NCI-H345 treated with DMSO at 0.1 percent for 48 hours (cell line): ENCODE measurements at regions not wholly inside any gene's neighbourhood (a gene's known extent, or its start where the extent isn't known, plus 50 kb on each side); places are given as distances from the start of the nearest gene placed in this dataset.
"Not testable (repeated sequence)": the region's sequence is repeated elsewhere in the genome, so short reads cannot be mapped to it uniquely, and the experiment has no call there.

Experiments
- DNase-seq: peaks from one replicate; lab custom pipeline; 2025; ENCODE audit not compliant: unreplicated experiment; lab: John Stamatoyannopoulos, UW

- no peak for DNase-seq
Measured at GRCh38 chr3:64393193-64393592, 167.9 kb upstream of the PRICKLE2 start.

DNA sequence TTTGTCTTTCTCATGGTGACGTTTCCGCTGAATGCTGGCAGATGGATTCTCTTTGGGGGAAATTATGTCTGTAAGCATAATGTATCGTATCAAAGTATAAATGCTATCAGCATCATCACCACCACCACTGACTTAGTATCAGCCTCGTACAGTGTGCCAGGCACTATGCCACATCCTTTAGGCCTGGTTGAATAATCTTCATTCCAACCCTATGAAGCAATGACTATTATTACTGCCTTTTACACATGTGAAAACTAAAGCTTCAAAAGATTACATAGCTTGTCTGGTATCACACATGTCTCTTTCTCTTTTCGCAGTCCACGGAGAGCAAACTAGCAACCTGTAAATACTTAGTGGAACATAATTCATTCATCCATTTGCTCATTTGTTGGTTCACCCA lies 166.7 kb upstream of the PRICKLE2 start:
- DNase-seq = no peak

DNA sequence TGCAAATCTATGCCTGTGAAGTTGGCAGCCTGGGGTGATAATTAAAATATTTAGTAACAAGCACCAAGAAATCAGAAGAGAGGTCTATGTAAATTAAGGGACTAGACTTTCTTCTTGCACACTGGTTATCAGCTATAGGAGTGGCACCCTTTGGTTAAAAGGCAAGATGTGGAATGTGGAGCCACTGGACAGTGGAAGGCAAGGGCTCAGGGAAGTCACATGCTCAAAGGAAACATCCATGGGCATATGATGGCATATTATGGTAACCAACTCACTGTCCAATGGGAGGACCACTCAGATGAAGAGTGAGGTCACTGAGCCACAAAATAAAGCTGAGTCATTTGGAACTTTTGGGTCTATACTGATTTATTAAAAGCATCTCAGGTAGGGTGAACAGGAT lies 165.6 kb upstream of the PRICKLE2 start:
- no peak for DNase-seq

- DNase-seq = no peak
Measured at GRCh38 chr3:64388886-64389285, 163.6 kb upstream of the PRICKLE2 start.

GRCh38 chr3:64387688-64388087 lies 162.4 kb upstream of the PRICKLE2 start:
- no peak for DNase-seq

DNA sequence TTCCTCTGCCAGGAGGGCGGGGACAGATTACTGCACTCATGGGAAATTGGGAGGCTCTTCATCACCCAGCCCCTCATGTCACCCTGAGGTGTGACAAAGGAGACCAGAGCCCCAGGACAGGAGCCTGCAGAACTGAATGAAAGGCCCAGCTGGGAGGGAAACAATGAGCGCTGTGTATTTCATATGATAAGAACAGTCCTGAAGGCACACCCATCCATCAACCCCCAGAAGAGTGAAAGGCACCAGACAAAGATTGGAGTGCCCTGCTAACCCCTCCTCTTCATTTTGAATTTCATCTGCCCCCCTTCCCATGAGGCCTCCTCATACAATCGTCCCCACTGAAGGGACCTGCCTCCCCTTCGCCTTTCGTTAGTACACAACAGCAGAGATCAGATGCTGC lies 160.0 kb upstream of the PRICKLE2 start:
- DNase-seq = no peak

GRCh38 chr3:64384561-64384960 lies 159.3 kb upstream of the PRICKLE2 start:
- no peak for DNase-seq

DNA sequence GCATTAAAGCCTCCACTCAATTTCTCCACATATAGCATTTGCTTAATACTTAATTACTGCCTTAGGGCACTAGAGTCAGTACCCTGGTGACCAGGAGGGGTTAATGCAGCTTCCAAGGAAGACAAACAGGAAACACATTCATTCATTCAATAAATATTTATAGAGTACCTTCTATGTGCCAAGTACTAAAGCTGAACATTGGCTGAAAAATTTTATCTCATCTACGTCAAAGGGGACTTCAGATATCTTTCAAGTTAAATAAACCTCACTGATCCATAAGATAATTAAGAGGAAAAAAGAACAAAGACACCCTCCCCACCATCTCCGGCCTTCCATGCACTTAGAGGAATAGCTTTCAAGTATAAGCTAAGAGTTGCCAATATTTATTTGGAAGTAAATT lies 156.9 kb upstream of the PRICKLE2 start:
- no peak for DNase-seq

DNA sequence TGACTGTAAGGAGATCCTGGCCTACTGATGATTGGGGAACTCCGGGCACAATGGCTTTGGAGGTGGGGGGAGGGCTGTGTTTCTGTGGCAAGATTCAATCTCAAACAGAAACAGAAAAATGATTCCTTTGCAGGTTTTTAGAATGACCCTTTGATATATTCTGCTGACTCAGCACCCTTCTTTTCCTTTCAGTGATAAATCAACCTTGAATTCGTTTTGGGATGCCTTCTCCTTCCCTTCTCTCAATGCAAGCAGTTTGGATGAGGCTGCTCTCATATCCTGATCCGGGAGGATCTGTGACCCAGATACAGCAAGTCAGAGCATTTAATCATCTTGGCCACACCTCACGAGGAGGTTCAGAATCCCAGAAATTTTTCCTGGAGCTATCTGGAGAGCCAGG lies 156.1 kb upstream of the PRICKLE2 start:
- no peak for DNase-seq

- DNase-seq = no peak
Measured at GRCh38 chr3:64380546-64380945, 155.3 kb upstream of the PRICKLE2 start.

DNA sequence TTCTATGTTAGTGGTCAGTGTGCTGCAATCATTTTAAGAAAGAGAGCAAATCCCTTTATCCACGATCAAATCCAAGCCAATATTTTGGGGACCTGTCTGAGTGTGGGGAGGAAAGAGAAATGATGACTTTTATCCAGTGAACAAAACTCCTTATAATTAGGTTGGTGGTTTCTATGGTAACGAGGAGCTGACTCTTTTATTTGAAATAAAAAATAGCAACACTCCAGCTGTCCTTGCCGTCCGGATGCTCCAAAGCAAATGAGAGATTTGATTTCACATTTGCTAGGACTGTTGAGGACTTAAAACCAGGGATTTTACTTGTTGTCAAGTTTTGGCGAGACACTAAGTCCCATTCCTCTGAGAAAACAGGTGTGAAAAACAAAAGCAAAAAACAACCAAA lies 154.0 kb upstream of the PRICKLE2 start:
- DNase-seq = no peak

DNA sequence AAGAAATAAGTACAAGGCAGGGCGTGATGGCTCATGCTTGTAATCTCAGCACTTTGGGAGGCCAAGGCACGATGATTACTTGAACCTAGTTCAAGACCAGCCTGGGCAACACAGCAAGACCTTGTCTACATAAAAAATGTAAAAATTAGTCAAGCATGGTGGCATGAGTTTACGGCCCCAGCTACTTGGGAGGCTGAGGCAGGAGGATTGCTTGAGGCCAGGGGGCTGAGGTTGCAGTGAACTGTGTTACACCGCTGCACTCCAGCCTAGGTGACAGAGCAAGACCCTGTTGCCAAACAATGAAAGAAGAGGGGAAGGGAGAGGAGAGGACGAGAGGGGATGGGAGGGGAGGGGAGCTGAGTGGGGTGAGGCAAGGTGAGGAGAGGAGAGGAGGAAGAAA lies 152.7 kb upstream of the PRICKLE2 start:
- DNase-seq = no peak

GRCh38 chr3:64375737-64376136 lies 150.5 kb upstream of the PRICKLE2 start:
- DNase-seq = no peak

DNA sequence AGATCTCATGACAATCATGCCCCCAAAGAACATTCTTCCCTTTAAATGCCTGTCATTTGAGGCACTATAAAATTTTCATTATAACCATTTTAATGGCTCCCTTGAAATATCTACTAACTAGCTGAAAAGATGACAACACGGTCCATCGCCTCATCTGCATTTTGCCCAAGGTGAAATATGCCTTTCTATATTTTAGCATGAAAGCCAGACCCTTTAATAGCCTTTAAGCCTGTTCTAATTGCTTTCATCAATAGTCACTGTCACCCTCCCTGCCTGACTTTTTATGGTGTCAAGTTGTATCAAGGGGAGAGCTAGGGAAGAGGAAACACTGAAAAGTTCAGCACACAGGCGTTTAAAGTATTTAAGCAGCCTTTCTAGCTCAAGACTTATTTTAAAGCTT lies 144.1 kb upstream of the PRICKLE2 start:
- no peak for DNase-seq

- no peak for DNase-seq
Measured at GRCh38 chr3:64368257-64369020, 143.2 kb upstream of the PRICKLE2 start.

DNA sequence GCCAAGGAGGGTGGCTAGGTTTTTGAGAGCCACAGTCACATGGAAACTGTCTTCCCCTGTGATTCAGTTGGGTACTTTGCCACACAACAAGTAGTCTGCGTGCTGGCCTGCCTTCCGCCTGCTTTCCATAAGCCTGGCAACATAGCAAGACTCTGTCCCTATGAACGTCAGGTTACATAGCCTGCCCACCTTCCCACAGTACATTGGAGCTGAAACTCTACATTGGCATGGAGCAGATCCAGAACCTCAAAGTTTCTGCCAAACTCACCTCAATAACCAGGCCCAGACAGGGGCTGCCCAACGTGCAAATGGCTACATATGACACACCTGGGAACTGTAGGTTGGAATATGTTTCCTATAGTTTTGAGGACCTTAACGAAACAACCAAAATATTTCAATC lies 140.6 kb upstream of the PRICKLE2 start:
- no peak for DNase-seq

GRCh38 chr3:64363842-64364241 lies 138.6 kb upstream of the PRICKLE2 start:
- no peak for DNase-seq

GRCh38 chr3:64361962-64362735 lies 136.9 kb upstream of the PRICKLE2 start:
- no peak for DNase-seq

DNA sequence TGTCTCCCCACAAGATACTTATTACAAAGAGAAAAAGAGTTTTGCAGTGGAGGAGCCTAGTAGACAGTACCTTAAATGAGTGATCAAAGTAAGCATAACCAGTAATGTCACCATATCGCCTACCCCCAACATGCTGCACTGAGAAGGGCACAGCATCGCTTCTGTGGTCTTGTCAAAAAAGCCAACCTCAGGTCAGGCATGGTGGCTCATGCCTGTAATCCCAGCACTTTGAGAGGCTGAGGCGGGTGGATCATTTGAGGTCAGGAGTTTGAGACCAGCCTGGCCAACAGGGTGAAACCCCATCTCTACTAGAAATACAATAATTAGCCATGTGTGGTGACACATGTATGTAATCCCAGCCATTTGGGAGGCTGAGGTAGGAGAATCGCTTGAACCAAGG lies 135.8 kb upstream of the PRICKLE2 start:
- not testable (repeated sequence) for DNase-seq

DNA sequence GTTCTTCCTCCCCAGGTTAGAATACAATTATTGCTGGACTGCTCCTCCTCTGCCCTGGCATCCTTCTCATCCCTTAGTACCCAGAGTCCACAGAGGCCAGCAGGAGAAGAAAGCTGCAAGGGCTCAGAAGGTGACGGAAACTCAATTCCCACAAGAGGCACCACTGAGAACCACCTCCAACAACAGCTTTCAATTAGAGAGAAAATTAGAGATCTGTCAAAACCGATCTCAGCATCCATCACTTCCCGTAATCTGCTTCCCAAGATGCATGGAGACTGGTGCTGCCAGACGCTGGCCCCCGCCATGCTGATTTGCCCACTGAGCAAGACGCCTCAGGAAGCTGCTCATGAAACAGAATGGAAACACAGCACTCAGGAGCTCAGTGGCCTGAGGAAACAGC lies 135.0 kb upstream of the PRICKLE2 start:
- no peak for DNase-seq

GRCh38 chr3:64359735-64360134 lies 134.5 kb upstream of the PRICKLE2 start:
- DNase-seq = no peak

DNA sequence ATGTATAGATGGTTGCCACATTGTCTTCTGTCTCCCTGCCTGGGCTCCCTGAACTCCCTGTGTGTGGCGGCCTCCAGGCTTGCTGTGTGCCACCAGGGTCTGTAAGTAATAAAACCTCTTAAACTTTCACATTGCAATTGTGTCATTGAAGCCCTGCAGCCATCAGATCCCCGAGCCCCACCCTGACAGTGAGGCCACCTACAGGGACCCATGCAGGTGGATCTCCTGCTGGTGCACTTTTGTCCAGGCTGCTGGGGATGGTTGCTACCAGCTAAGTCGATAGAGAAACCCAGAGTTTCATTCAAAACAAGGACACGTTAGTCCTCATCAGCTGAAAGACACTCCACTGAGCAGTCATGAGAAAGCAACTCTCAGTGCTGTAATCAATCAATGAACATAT lies 133.6 kb upstream of the PRICKLE2 start:
- peak; percentile 14 for DNase-seq

DNA sequence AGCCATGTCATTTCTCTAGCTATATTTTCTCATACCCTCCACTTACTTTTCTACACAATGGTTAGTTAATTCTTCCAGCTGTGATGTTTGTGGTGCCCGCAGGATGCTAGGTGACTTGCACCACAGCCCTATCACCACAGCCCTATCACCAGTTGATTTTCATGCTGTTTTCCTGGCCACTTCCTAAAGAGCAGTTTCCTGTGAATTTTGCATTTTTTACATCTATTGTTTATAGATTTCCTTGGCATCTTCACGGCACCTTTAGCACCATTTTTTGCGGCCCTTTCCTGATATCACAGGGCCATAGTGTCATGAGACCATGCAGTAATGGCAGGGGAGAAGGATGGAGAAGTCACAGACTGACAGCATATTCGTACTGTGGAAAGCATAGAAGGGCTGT lies 132.9 kb upstream of the PRICKLE2 start:
- DNase-seq = no peak
